SK-N-SH (cell line): ENCODE measurements at regions not wholly inside any gene's neighbourhood (a gene's known extent, or its start where the extent isn't known, plus 50 kb on each side); places are given as distances from the start of the nearest gene placed in this dataset.

Experiments used
- CTCF ChIA-PET: fragments of 300-600, 350-600 bp; formaldehyde crosslinking; extraction: SDS; loops from one replicate; lab custom pipeline; 2021; lab: Yijun Ruan, JAX
- POLR2A ChIA-PET: fragments of 350-600 bp; sonication (Branson Sonifier 250); formaldehyde crosslinking; extraction: SDS; loops from one replicate; lab custom pipeline; 2020; ENCODE audit warnings: antibody characterized with exemption, inconsistent platforms; lab: Yijun Ruan, JAX
- DNase-seq: peaks from one replicate; pipeline ENCODE4 v3.0.0; 2012
- H2AFZ ChIP-seq: fragments of 200-600 bp; sonication (generic); 2 replicates; pipeline ENCODE4 v1.8.1; 2016; ENCODE audit warnings: antibody characterized with exemption, mild to moderate bottlenecking, low read depth
- H3F3A ChIP-seq: fragments of 200-600 bp; sonication (generic); replicated peaks from 2 replicates; pipeline ENCODE3; 2016; ENCODE audit warnings: antibody characterized with exemption, mild to moderate bottlenecking; ENCODE audit not compliant: insufficient read depth
- H3K27ac ChIP-seq, 2 experiments: fragments of 200-500 bp in 1 of 2; fragments of 200-600 bp in 1 of 2; sonication (Bioruptor generic) in 1 of 2; sonication (generic), shearing (Covaris generic) in 1 of 2; 2 replicates each; pipeline versions ENCODE4 v1.5.1 to v1.6.1; 2014 to 2016; ENCODE audit warnings: low read depth in 2 of 2, inconsistent platforms in 1 of 2, low read length in 1 of 2, mild to moderate bottlenecking in 1 of 2, mixed read lengths in 1 of 2
- H3K27me3 ChIP-seq: fragments of 200-600 bp; sonication (generic), shearing (Covaris generic); 2 replicates; pipeline ENCODE4 v1.6.1; 2016; ENCODE audit warnings: mixed run types; ENCODE audit not compliant: insufficient read depth
- H3K36me3 ChIP-seq, 2 experiments: fragments of 200-500 bp in 1 of 2; fragments of 200-600 bp in 1 of 2; sonication (Bioruptor generic) in 1 of 2; sonication (generic) in 1 of 2; replicated peaks in 1 of 2; 2 replicates each; pipeline versions ENCODE3 to v1.5.1; 2014 to 2016; ENCODE audit warnings: low read length in 1 of 2, mild to moderate bottlenecking in 1 of 2; ENCODE audit not compliant: insufficient read depth in 2 of 2, control insufficient read depth in 1 of 2
- H3K4me1 ChIP-seq, 2 experiments: fragments of 200-500 bp in 1 of 2; fragments of 200-600 bp in 1 of 2; sonication (Bioruptor generic) in 1 of 2; sonication (generic), shearing (Covaris generic) in 1 of 2; 2 replicates each; pipeline versions ENCODE4 v1.5.1 to v1.6.1; 2014 to 2016; ENCODE audit warnings: low read depth in 1 of 2, low read length in 1 of 2, mixed run types in 1 of 2; ENCODE audit not compliant: insufficient read depth in 2 of 2, control insufficient read depth in 1 of 2
- H3K4me2 ChIP-seq: fragments of 200-600 bp; sonication (generic), shearing (Covaris generic); 2 replicates; pipeline ENCODE4 v1.6.1; 2017; ENCODE audit warnings: mixed run types
- H3K4me3 ChIP-seq, 2 experiments: fragments of 200-500 bp in 1 of 2; fragments of 200-600 bp in 1 of 2; sonication (Bioruptor generic) in 1 of 2; sonication (generic), shearing (Covaris generic) in 1 of 2; 2 replicates each; pipeline versions ENCODE4 v1.5.1 to v1.8.1; 2014 to 2016; ENCODE audit warnings: low read depth in 2 of 2, inconsistent platforms in 1 of 2, low read length in 1 of 2, mild to moderate bottlenecking in 1 of 2, mixed read lengths in 1 of 2, moderate library complexity in 1 of 2
- H3K79me2 ChIP-seq: fragments of 200-600 bp; sonication (generic); 2 replicates; pipeline ENCODE4 v1.8.1; 2017; ENCODE audit warnings: mild to moderate bottlenecking; ENCODE audit not compliant: insufficient read depth
- H3K9ac ChIP-seq: fragments of 200-600 bp; sonication (generic); 2 replicates; pipeline ENCODE4 v1.6.1; 2017; ENCODE audit warnings: mixed run types
- H3K9me2 ChIP-seq: fragments of 200-600 bp; sonication (generic); 2 replicates; pipeline ENCODE4 v1.6.1; 2017; ENCODE audit warnings: mixed run types
- H3K9me3 ChIP-seq: fragments of 200-600 bp; sonication (generic); 2 replicates; pipeline ENCODE4 v1.6.1; 2017; ENCODE audit warnings: mixed run types, mild to moderate bottlenecking, moderate library complexity
- H4K20me1 ChIP-seq: fragments of 200-600 bp; sonication (generic); 2 replicates; pipeline ENCODE4 v1.6.1; 2017; ENCODE audit warnings: mild to moderate bottlenecking, mixed run types; ENCODE audit not compliant: insufficient read depth
- FOSL2 ChIP-seq: IDR thresholded peaks from 2 replicates; pipeline ENCODE4 v1.4.0; 2012; ENCODE audit warnings: low read depth, mild to moderate bottlenecking, moderate library complexity, borderline replicate concordance
- FOXM1 ChIP-seq: IDR thresholded peaks from 2 replicates; pipeline ENCODE4 v1.4.0; 2012; ENCODE audit warnings: low read depth, mild to moderate bottlenecking
- GABPA ChIP-seq: IDR thresholded peaks from 2 replicates; pipeline ENCODE4 v1.4.0; 2012; ENCODE audit warnings: low read depth, mild to moderate bottlenecking
- GATA2 ChIP-seq: sonication (generic); formaldehyde crosslinking; IDR thresholded peaks from 2 replicates; pipeline ENCODE4 v1.5.0; 2020; ENCODE audit warnings: mild to moderate bottlenecking, missing genetic modification reagents
- JUND ChIP-seq: IDR thresholded peaks from 2 replicates; pipeline ENCODE4 v1.4.0; 2012
- MEF2A ChIP-seq: IDR thresholded peaks from 2 replicates; pipeline ENCODE4 v1.4.0; 2012; ENCODE audit warnings: low read depth, borderline replicate concordance
- MXI1 ChIP-seq: IDR thresholded peaks from 2 replicates; pipeline ENCODE4 v1.6.1; 2012; ENCODE audit warnings: mild to moderate bottlenecking, low read depth, low read length, improper control_type of control experiment
- NFIC ChIP-seq: IDR thresholded peaks from 2 replicates; pipeline ENCODE4 v1.4.0; 2012; ENCODE audit warnings: borderline replicate concordance
- POLR2AphosphoS5 ChIP-seq: IDR thresholded peaks from 2 replicates; pipeline ENCODE4 v1.6.1; 2012; ENCODE audit warnings: low read depth, low read length
- RAD21 ChIP-seq: IDR thresholded peaks from 2 replicates; pipeline ENCODE4 v1.6.1; 2012; ENCODE audit warnings: mild to moderate bottlenecking, low read length
- RCOR1 ChIP-seq: fragments of 150-350 bp; IDR thresholded peaks from 2 replicates; pipeline ENCODE4 v1.6.1; 2017; ENCODE audit warnings: antibody characterized with exemption, low read length
- SMC3 ChIP-seq: IDR thresholded peaks from 2 replicates; pipeline ENCODE4 v1.6.1; 2012; ENCODE audit warnings: low read depth, low read length, improper control_type of control experiment
- WGBS: methylation state at CpG from one replicate; pipeline ENCODE4 v1.1.6; 2017; ENCODE audit warnings: low lambda C conversion rate; 5-methylcytosine and 5-hydroxymethylcytosine counted together
- TF ChIP-seq, protein P1 (sequence below): fragments of 200-600 bp; sonication (generic); IDR thresholded peaks from 2 replicates; pipeline ENCODE4 v1.6.1; 2017; ENCODE audit warnings: antibody characterized with exemption, mild to moderate bottlenecking, moderate library complexity
- TF ChIP-seq, protein P2 (sequence below): IDR thresholded peaks from 2 replicates; pipeline ENCODE4 v1.4.0; 2012; ENCODE audit warnings: low read depth, borderline replicate concordance
- TF ChIP-seq, protein P3 (sequence below): IDR thresholded peaks from 2 replicates; pipeline ENCODE4 v1.6.1; 2012; ENCODE audit warnings: mild to moderate bottlenecking, low read depth, low read length, moderate library complexity

DNA sequence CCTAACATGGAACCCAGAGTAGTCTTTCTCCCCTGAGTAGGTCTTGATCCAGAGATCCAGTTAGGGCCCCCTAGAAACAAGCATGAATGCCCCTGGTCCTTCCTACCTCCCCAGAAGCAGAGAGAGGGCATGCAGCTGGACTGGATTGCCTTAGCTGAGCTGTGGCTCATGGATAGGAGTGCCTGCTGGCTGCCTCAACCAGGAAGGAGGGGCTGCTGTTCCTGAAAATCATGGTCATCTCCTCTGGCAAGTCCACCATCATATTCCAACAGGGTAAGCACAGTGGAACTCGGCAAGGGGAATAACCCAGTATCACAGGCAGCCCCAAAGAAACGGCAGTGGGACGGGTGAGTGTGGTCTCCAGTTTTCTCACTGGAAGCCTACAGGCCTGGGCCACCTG is 53.1 kb upstream of the ENTPD6 start:
- H4K20me1 ChIP-seq = no peaks in the 10 kb centered on the region
- no peak for TF ChIP-seq MEF2A
- no peak for TF ChIP-seq JUND
- TF ChIP-seq, protein P1, sequence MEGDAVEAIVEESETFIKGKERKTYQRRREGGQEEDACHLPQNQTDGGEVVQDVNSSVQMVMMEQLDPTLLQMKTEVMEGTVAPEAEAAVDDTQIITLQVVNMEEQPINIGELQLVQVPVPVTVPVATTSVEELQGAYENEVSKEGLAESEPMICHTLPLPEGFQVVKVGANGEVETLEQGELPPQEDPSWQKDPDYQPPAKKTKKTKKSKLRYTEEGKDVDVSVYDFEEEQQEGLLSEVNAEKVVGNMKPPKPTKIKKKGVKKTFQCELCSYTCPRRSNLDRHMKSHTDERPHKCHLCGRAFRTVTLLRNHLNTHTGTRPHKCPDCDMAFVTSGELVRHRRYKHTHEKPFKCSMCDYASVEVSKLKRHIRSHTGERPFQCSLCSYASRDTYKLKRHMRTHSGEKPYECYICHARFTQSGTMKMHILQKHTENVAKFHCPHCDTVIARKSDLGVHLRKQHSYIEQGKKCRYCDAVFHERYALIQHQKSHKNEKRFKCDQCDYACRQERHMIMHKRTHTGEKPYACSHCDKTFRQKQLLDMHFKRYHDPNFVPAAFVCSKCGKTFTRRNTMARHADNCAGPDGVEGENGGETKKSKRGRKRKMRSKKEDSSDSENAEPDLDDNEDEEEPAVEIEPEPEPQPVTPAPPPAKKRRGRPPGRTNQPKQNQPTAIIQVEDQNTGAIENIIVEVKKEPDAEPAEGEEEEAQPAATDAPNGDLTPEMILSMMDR = no peak
- TF ChIP-seq MXI1 = no peak
- no peak for TF ChIP-seq FOSL2
- TF ChIP-seq GABPA = no peak
- TF ChIP-seq POLR2AphosphoS5 = no peak
- no peak for TF ChIP-seq FOXM1
- no peak for TF ChIP-seq NFIC
- TF ChIP-seq, protein P2, sequence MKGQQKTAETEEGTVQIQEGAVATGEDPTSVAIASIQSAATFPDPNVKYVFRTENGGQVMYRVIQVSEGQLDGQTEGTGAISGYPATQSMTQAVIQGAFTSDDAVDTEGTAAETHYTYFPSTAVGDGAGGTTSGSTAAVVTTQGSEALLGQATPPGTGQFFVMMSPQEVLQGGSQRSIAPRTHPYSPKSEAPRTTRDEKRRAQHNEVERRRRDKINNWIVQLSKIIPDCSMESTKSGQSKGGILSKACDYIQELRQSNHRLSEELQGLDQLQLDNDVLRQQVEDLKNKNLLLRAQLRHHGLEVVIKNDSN = no peak
- TF ChIP-seq GATA2 = no peak
- TF ChIP-seq, all 33 proteins: peak for 0
- Histone ChIP-seq H3K4me2 (no peak overlapping the region), H3K79me2 (no peaks in the 10 kb centered on the region), H3K9me2 (no peaks in the 10 kb centered on the region), H3K36me3 (no peaks in the 10 kb centered on the region), H3K27ac (no peak overlapping the region), H3K4me3 (no peak overlapping the region), H3K4me1 (peaks cover 0 to 2% of the 10 kb centered on the region in 2 experiments; a peak in 1 of 4 replicates), H3K9ac (no peak overlapping the region), H3K9me3 (no peaks in the 10 kb centered on the region), H2AFZ (no peak overlapping the region), H3K27me3 (peaks cover 10% of the 10 kb centered on the region; the same call in 1 of the 2 replicates), H3F3A (peaks cover 3% of the 10 kb centered on the region)
- CTCF ChIA-PET = no interaction called here
- POLR2A ChIA-PET = no interaction called here
- 66% methylated on average over 3 of the region's 3 CpGs for WGBS
- no peak for DNase-seq

DNA sequence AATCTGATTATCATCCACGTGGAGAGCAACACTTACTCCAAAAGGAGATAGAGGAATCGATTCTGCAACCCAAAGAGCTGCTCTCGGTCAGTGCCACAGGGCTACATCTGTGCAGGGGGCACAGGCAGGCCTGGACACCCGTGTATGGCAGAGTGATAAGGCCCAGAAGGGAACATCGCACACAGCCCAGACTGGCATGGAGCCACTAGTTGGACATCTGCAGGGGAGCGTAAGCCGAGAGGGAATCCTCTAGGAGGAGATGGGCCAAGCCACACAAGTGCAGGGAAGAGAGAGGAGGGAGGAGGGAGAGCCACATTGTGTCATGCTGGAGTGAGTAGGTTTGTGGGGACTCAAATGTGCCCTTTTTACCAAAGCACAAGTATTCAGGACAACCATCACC is 50.4 kb upstream of the ENTPD6 start:
- TF ChIP-seq, protein P3, sequence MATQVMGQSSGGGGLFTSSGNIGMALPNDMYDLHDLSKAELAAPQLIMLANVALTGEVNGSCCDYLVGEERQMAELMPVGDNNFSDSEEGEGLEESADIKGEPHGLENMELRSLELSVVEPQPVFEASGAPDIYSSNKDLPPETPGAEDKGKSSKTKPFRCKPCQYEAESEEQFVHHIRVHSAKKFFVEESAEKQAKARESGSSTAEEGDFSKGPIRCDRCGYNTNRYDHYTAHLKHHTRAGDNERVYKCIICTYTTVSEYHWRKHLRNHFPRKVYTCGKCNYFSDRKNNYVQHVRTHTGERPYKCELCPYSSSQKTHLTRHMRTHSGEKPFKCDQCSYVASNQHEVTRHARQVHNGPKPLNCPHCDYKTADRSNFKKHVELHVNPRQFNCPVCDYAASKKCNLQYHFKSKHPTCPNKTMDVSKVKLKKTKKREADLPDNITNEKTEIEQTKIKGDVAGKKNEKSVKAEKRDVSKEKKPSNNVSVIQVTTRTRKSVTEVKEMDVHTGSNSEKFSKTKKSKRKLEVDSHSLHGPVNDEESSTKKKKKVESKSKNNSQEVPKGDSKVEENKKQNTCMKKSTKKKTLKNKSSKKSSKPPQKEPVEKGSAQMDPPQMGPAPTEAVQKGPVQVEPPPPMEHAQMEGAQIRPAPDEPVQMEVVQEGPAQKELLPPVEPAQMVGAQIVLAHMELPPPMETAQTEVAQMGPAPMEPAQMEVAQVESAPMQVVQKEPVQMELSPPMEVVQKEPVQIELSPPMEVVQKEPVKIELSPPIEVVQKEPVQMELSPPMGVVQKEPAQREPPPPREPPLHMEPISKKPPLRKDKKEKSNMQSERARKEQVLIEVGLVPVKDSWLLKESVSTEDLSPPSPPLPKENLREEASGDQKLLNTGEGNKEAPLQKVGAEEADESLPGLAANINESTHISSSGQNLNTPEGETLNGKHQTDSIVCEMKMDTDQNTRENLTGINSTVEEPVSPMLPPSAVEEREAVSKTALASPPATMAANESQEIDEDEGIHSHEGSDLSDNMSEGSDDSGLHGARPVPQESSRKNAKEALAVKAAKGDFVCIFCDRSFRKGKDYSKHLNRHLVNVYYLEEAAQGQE = no peak
- TF ChIP-seq MEF2A = no peak
- no peak for TF ChIP-seq RCOR1
- TF ChIP-seq NFIC = no peak
- no peak for TF ChIP-seq SMC3
- TF ChIP-seq RAD21 = no peak
- Histone ChIP-seq H3K4me2 (no peak overlapping the region), H3K9me3 (no peaks in the 10 kb centered on the region), H3K9ac (no peak overlapping the region), H3K9me2 (no peaks in the 10 kb centered on the region), H3K79me2 (no peaks in the 10 kb centered on the region), H2AFZ (no peak overlapping the region), H3F3A (no peaks in the 10 kb centered on the region), H4K20me1 (no peaks in the 10 kb centered on the region), H3K27me3 (peaks cover 15% of the 10 kb centered on the region), H3K4me3 (no peak overlapping the region), H3K36me3 (no peaks in the 10 kb centered on the region), H3K27ac (no peak overlapping the region), H3K4me1 (peaks cover 0 to 3% of the 10 kb centered on the region in 2 experiments; a peak in 1 of 4 replicates)
- ChIA-PET CTCF (no interaction called here), POLR2A (no interaction called here)
- no peak for DNase-seq
- 53% methylated on average over 7 of the region's 7 CpGs for WGBS
